T47D (cell line): ENCODE measurements at regions not wholly inside any gene's neighbourhood (a gene's known extent, or its start where the extent isn't known, plus 50 kb on each side); places are given as distances from the start of the nearest gene placed in this dataset.
"Not testable (repeated sequence)": the region's sequence is repeated elsewhere in the genome, so short reads cannot be mapped to it uniquely, and the experiment has no call there.

Source experiments
- DNase-seq, 2 experiments: peaks; one replicate each; pipeline versions ENCODE4 v3.0.0 to v3.0.0-alpha.2; 2011 to 2012; ENCODE audit warnings: low read depth in 1 of 2, low spot score in 1 of 2
- JUND ChIP-seq: IDR thresholded peaks from 2 replicates; pipeline ENCODE4 v1.6.1; 2012; ENCODE audit warnings: low read depth
- in situ Hi-C: cut with HindIII; loops from 2 replicates; pipeline ENCODE4 v1.10.0; 2016; ENCODE audit warnings: low sequenced_read_pairs, low pct_unique_long_range_greater_than_20kb

GRCh38 chr3:110677506-110677905, 394.1 kb upstream of the NECTIN3 start:
- in situ Hi-C loops: no loop called here
- no peak for DNase-seq
- no peak for TF ChIP-seq JUND

DNA sequence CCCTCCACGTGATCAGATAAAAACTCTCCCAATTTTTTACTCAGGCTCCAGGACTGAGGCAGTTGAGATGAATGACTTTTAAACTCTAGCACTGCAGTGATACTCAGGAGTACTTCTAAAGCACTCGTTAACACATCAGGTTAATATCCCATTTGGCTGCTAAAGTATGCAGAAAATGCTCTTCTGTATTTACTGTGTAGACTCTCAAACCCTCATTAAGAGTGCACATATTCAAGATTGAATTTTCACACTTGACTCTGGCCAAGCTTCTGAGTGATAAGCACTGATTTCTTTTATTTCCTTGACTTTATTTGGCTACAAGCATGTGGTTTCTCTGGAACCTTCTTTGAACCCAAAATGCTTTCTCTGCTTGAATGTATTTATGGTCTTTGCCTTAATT, 392.3 kb upstream of the NECTIN3 start:
- TF ChIP-seq JUND: no peak
- no peak for DNase-seq
- in situ Hi-C loops: no loop called here

DNA sequence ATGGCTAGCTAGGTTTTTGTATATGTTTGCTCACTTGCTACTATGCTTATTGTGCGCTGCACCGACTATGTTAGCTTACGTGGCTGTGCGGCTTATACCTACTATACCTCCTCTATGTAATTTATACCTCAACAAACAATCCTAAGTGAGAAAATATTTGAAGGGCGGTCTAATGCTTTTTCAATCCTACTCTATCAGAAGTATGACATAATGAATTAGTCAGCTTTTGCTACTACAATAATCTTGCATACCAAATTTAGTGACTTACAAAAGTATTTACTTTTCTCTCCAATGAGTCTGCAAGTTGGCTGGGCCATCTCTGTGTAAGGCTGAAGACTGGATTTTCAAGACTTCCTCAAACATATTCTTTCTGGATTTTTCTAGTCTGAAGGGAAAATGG, 391.2 kb upstream of the NECTIN3 start:
- DNase-seq: no peak
- in situ Hi-C loops: no loop called here
- no peak for TF ChIP-seq JUND

GRCh38 chr3:110684466-110684865, 387.1 kb upstream of the NECTIN3 start:
- in situ Hi-C loops: no loop called here
- no peak for DNase-seq
- no peak for TF ChIP-seq JUND

DNA sequence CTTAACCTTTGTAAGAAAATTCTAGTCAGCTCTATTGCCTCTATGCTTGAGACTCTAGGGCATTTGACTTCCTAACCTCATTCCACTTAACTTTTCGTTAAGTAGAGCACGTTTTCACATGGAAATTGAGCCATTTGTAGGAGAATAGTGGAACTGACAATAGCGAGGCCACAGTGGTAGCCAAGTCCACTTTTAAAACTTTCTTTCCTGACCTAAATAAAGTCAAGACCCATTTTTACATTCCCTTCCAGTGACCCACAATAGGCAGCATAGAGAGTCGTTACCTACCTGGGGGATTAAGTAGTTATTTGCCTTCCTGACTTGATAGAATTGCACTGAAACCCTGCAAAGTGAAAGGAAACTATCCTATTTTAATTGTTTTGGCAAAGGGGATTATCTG, 386.0 kb upstream of the NECTIN3 start:
- no peak for DNase-seq
- no peak for TF ChIP-seq JUND
- in situ Hi-C loops: no loop called here

GRCh38 chr3:110686701-110687100, 384.9 kb upstream of the NECTIN3 start:
- no peak for DNase-seq
- in situ Hi-C loops: no loop called here
- TF ChIP-seq JUND: no peak

DNA sequence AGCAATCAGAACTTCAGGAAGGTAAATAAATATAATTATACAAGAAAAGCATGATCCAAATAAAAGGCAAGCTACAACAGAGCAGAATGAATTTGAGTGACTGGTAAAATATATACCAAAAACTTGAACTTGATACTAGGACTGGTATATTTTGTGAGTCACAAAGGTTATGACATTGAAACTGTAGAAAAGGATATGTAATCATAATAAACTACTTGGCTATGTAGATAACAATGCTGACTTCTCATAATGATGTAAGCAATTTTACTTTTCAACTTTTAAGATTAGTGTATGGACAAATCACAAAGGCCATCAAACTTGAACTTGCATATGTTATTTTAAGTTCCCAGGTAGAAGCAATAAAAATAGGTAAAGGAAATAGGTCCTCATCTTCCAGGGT, 384.5 kb upstream of the NECTIN3 start:
- in situ Hi-C loops: no loop called here
- TF ChIP-seq JUND: no peak
- no peak for DNase-seq

GRCh38 chr3:110697961-110698360, 373.7 kb upstream of the NECTIN3 start:
- in situ Hi-C loops: no loop called here
- no peak for DNase-seq

GRCh38 chr3:110704332-110704731, 367.3 kb upstream of the NECTIN3 start:
- DNase-seq, in situ Hi-C loops: not testable (repeated sequence)

More at GRCh38 chr3:110697961-110698360, 373.7 kb upstream of the NECTIN3 start:
- TF ChIP-seq JUND: no peak

DNA sequence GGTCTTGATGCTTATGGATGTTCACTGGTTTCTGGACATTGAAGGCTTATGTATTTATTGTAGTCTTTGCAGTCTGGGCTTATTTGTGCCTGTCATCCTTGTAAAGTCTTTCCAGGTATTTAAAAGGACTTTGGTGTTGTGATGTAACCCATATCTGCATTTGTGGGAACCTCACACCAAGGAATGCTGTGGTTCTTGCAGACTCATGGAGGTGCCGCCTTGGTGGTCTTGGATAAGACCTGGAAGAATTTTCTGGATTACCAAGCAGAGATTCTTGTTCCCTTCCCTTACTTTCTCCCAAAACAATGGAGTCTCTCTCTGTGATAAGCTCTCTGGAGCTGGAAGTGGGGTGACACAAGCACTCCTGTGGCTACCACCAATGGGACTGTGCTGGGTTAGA, 363.5 kb upstream of the NECTIN3 start:
- in situ Hi-C loops: no loop called here
- no peak for DNase-seq
- TF ChIP-seq JUND: no peak

DNA sequence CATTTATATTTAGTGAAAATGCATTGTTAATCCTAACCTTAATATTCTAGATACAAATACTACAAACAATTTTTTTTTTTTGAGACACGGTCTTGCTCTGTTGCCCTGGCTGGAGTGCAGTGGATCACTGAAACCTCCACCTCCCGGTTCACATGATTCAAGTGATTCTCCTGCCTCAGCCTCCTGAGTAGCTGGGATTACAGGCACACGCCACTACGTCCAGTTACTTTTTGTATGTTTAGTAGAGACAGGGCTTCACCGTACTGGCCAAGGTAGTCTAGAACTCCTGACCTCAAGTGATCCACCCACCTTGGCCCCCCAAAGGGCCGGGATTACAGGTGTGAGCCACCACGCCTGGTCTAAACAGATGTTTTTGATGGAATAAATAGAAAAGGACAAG, 361.5 kb upstream of the NECTIN3 start:
- in situ Hi-C loops: no loop called here
- DNase-seq: no peak
- TF ChIP-seq JUND: no peak

GRCh38 chr3:110710603-110711002, 361.0 kb upstream of the NECTIN3 start:
- DNase-seq: no peak

DNA sequence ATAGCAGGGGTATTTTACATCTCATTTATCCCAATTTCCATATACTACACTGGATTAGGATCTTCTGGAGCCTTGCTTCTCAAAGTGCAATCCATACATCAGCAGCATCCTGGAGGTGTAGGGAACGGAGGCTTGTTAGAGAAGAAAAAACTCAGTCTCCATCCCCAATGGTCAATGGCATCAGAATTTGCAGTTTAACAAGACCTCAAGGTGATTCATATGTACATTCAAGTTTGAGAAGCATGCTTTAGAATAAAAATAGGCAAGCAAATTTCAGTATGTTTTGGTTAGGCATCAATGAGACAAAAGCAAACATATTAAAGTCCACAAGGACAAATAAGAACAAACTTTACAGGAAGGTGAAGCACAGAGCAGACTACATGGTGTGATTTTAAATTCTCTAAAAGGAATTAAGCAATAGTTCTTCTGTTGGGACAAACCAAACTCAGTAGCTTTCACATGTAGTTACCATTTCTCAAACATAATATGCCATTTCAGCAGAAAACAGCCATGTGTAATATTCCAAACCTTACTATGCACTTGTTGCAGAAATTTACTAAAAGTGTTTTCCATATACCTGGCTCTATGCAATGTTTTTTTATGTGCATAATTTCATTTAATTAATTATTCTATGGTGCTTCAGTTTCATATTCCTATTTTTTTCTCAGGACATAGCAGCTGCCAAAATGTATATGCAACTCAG, 360.3 kb upstream of the NECTIN3 start:
- no peak for DNase-seq
- no peak for TF ChIP-seq JUND
- in situ Hi-C loops: no loop called here

More at GRCh38 chr3:110710603-110711002, 361.0 kb upstream of the NECTIN3 start:
- in situ Hi-C loops: no loop called here
- no peak for TF ChIP-seq JUND

DNA sequence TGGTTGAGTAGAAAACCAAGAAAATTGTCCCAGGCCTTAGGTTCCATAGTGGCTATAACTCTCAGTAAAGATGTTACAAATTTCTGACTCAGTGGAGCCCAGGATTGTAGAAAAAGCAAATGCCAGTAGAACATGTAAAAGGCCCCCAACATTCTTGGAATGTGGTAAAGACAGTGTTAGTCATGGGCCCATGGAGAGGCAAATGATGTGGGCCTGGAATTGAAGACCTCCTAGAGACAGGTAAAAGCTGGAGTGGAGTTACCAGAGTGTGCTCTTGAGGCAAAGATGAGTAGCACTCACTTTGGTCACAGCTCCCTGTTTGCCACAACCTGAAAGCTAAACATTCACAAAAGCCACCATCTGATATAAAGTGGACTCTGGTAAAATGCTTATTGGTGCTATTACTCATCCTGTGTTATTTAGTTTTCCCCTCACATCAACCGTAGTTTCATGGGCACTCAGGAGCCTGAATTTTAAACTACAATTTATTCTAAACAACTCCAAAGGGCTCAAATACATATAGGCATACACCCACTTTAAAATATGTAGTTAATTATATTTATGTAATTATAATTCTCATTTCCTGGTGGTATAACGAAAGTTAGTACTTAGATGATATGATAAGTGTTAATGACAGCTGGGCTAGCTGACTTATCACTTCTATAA, 359.6 kb upstream of the NECTIN3 start:
- no peak for DNase-seq
- in situ Hi-C loops: no loop called here
- no peak for TF ChIP-seq JUND
